ENCODE measurements at regions not wholly inside any gene's neighbourhood (a gene's known extent, or its start where the extent isn't known, plus 50 kb on each side); places are given as distances from the start of the nearest gene placed in this dataset.

GRCh38 chr3:18250991-18251390 is 174.1 kb downstream of the SATB1 start (continued):
- TF ChIP-seq CHD7 (IDR thresholded peaks at IDR 0.05; ENCODE audit: insufficient replicate concordance, low read length) (no peak), SAP30 (IDR thresholded peaks at IDR 0.05; ENCODE audit: insufficient read depth, insufficient replicate concordance, low read length) (no peak), EZH2 (IDR thresholded peaks at IDR 0.05; ENCODE audit: low read depth, low read length, severe bottlenecking) (no peak), RFX5 (IDR thresholded peaks at IDR 0.05; ENCODE audit: borderline replicate concordance, low read depth, low read length) (no peak), BRCA1 (IDR thresholded peaks at IDR 0.05; ENCODE audit: low read depth, low read length) (no peak), SIX5 (IDR thresholded peaks at IDR 0.05; ENCODE audit: low read depth, low read length) (no peak), CHD2 (IDR thresholded peaks at IDR 0.05; ENCODE audit: low read length) (no peak), RXRA (IDR thresholded peaks at IDR 0.05; ENCODE audit: insufficient read depth, low read depth, low read length) (no peak)

Measured in H1 (cell line).